OCI-LY7 (cell line): ENCODE measurements at regions not wholly inside any gene's neighbourhood (a gene's known extent, or its start where the extent isn't known, plus 50 kb on each side); places are given as distances from the start of the nearest gene placed in this dataset.

Experiments
- BruUV-seq: library from RNA; stranded (reverse); fragments of 400-500 nt; replicated peaks from 2 replicates; lab custom pipeline; 2021; lab: Mats Ljungman, UMichigan
- CTCF ChIA-PET: fragments of 300-600 bp; sonication (Branson Sonifier 250); formaldehyde crosslinking; loops from one replicate; lab custom pipeline; 2022; ENCODE audit warnings: antibody characterized with exemption; ENCODE audit not compliant: unreplicated experiment; lab: Charles Lee
- POLR2A ChIA-PET: fragments of 300-600 bp; sonication (Branson Sonifier 250); formaldehyde crosslinking; loops from one replicate; lab custom pipeline; 2022; ENCODE audit warnings: antibody characterized with exemption; lab: Charles Lee
- DNase-seq: peaks from one replicate; pipeline ENCODE4 v3.0.0-alpha.2; 2015; ENCODE audit warnings: low spot score
- H2AFZ ChIP-seq: fragments of 200-600 bp; sonication (generic), shearing (Covaris generic); 2 replicates; pipeline ENCODE4 v1.6.1; 2014; ENCODE audit warnings: mild to moderate bottlenecking, antibody characterized with exemption, low read length, moderate library complexity
- H3K27ac ChIP-seq: fragments of 200-600 bp; sonication (generic); 2 replicates; pipeline ENCODE4 v1.5.1; 2014; ENCODE audit warnings: mixed run types, low read depth, mild to moderate bottlenecking, moderate library complexity, low read length, inconsistent platforms; ENCODE audit not compliant: poor library complexity, severe bottlenecking
- H3K36me3 ChIP-seq: fragments of 200-600 bp; sonication (generic); 2 replicates; pipeline ENCODE4 v1.6.1; 2014; ENCODE audit warnings: mild to moderate bottlenecking, antibody characterized with exemption, low read length, moderate library complexity, mixed read lengths; ENCODE audit not compliant: insufficient read depth
- H3K4me1 ChIP-seq: fragments of 200-600 bp; sonication (generic); 2 replicates; pipeline ENCODE4 v1.5.1; 2014; ENCODE audit warnings: mild to moderate bottlenecking, low read length; ENCODE audit not compliant: insufficient read depth, poor library complexity, severe bottlenecking
- H3K4me2 ChIP-seq: fragments of 200-600 bp; sonication (generic); 2 replicates; pipeline ENCODE4 v1.6.1; 2014; ENCODE audit warnings: mild to moderate bottlenecking, low read length
- H3K4me3 ChIP-seq: fragments of 200-600 bp; sonication (generic); 2 replicates; pipeline ENCODE4 v1.5.1; 2014; ENCODE audit warnings: mild to moderate bottlenecking, low read depth, low read length; ENCODE audit not compliant: poor library complexity, severe bottlenecking
- H3K79me2 ChIP-seq: fragments of 200-600 bp; sonication (generic); 2 replicates; pipeline ENCODE4 v1.6.1; 2016; ENCODE audit warnings: low read depth, mild to moderate bottlenecking, low read length, moderate library complexity, mixed read lengths; ENCODE audit not compliant: insufficient read depth
- H3K9me2 ChIP-seq: fragments of 200-600 bp; sonication (generic); 2 replicates; pipeline ENCODE4 v1.6.1; 2016; ENCODE audit warnings: mild to moderate bottlenecking, low read length, mixed read lengths; ENCODE audit not compliant: insufficient read depth
- H3K9me3 ChIP-seq: fragments of 200-600 bp; sonication (generic); 2 replicates; pipeline ENCODE4 v1.6.1; 2014; ENCODE audit warnings: mild to moderate bottlenecking, mixed run types, low read length, mixed read lengths
- H4K20me1 ChIP-seq: fragments of 200-600 bp; sonication (generic); 2 replicates; pipeline ENCODE4 v1.6.1; 2014; ENCODE audit warnings: mild to moderate bottlenecking, antibody characterized with exemption, low read length, moderate library complexity, mixed read lengths; ENCODE audit not compliant: insufficient read depth
- EZH2phosphoT487 ChIP-seq: fragments of 200-600 bp; sonication (generic); IDR thresholded peaks from 2 replicates; pipeline ENCODE4 v1.6.1; 2018; ENCODE audit warnings: low read depth, borderline replicate concordance, mild to moderate bottlenecking, mixed run types, antibody characterized with exemption, low read length, moderate library complexity, mixed read lengths
- intact Hi-C: fragments of 100-400 bp; cut with micrococcal nuclease; formaldehyde crosslinking; loops from one replicate; pipeline ENCODE4 v1.10.0; 2022; ENCODE audit not compliant: unreplicated experiment
- TF ChIP-seq, protein P1 (sequence below): fragments of 200-600 bp; sonication (generic); conservative IDR thresholded peaks from 2 replicates; pipeline ENCODE4 v1.5.1; 2014; ENCODE audit warnings: mild to moderate bottlenecking, antibody characterized with exemption, low read length, moderate library complexity, mixed read lengths

GRCh38 chr3:148054999-148055398, 642.7 kb upstream of the AGTR1 start:
- no peaks in the 10 kb centered on the region for H3K9me2 ChIP-seq
- H3K4me3 ChIP-seq, result no peak overlapping the region
- no peaks in the 10 kb centered on the region for H3K9me3 ChIP-seq
- no peak overlapping the region for H2AFZ ChIP-seq
- no peaks in the 10 kb centered on the region for H3K36me3 ChIP-seq
- ChIA-PET POLR2A (no interaction called here), CTCF (no interaction called here)
- intact Hi-C loops, result no loop called here
- no peaks in the 10 kb centered on the region for H3K4me1 ChIP-seq
- no peak overlapping the region for H3K27ac ChIP-seq
- no peaks in the 10 kb centered on the region for H3K79me2 ChIP-seq
- BruUV-seq, result no TSS peak
- TF ChIP-seq, protein P1, sequence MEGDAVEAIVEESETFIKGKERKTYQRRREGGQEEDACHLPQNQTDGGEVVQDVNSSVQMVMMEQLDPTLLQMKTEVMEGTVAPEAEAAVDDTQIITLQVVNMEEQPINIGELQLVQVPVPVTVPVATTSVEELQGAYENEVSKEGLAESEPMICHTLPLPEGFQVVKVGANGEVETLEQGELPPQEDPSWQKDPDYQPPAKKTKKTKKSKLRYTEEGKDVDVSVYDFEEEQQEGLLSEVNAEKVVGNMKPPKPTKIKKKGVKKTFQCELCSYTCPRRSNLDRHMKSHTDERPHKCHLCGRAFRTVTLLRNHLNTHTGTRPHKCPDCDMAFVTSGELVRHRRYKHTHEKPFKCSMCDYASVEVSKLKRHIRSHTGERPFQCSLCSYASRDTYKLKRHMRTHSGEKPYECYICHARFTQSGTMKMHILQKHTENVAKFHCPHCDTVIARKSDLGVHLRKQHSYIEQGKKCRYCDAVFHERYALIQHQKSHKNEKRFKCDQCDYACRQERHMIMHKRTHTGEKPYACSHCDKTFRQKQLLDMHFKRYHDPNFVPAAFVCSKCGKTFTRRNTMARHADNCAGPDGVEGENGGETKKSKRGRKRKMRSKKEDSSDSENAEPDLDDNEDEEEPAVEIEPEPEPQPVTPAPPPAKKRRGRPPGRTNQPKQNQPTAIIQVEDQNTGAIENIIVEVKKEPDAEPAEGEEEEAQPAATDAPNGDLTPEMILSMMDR, result no peak
- no peak for TF ChIP-seq EZH2phosphoT487
- DNase-seq, result no peak
- H3K4me2 ChIP-seq, result no peak overlapping the region
- no peaks in the 10 kb centered on the region for H4K20me1 ChIP-seq

DNA sequence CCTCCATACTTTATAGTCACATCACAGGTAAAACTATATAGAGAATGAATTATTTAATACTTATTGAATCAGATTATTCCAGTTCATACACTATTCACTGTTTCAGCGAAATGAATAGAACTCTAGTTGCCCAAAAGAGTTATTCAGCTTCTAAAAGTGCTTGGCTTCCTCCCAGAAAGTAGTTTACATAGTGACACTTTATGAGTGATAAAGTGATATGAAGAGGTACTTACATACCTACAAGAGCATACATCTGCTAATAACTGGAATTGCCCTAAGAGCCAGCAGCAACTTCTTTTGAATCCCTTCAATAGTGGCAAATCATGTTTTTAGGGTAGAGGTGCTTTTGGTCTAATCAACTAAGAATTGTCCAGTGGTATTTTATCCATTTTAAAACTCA, 635.1 kb upstream of the AGTR1 start:
- DNase-seq, result no peak
- POLR2A ChIA-PET, result no interaction called here
- Histone ChIP-seq H3K9me2 (no peaks in the 10 kb centered on the region), H3K4me3 (no peak overlapping the region), H3K4me2 (no peak overlapping the region), H3K4me1 (no peaks in the 10 kb centered on the region), H3K79me2 (no peaks in the 10 kb centered on the region), H3K36me3 (no peaks in the 10 kb centered on the region), H3K9me3 (no peaks in the 10 kb centered on the region), H3K27ac (no peak overlapping the region), H4K20me1 (no peaks in the 10 kb centered on the region), H2AFZ (no peak overlapping the region)
- CTCF ChIA-PET, result no interaction called here
- TF ChIP-seq, protein P1, result no peak
- TF ChIP-seq EZH2phosphoT487, result no peak
- no TSS peak for BruUV-seq
- intact Hi-C loops, result no loop called here

DNA sequence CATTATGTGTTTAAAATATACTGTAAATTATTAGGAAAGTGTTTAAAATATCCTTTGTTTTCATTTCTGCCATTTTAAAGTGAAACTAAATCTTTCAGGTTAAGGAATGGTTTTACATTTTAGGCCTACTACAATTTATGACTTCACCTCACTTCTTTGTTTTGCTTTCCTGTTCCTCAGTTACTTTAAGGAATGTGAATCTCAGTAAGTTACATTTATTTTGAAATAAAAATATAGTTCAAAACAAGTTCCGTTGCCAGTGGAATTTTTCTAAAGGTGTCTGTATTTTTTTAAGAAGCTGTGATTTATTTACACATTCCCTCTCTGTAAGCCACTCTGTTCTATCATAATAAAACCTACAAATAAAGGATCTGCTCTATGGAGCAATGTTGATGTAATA, 630.9 kb upstream of the AGTR1 start:
- Histone ChIP-seq H3K4me3 (no peak overlapping the region), H3K9me3 (no peaks in the 10 kb centered on the region), H2AFZ (no peak overlapping the region), H3K79me2 (no peaks in the 10 kb centered on the region), H4K20me1 (no peaks in the 10 kb centered on the region), H3K36me3 (no peaks in the 10 kb centered on the region), H3K4me1 (no peaks in the 10 kb centered on the region), H3K4me2 (no peak overlapping the region), H3K27ac (no peak overlapping the region), H3K9me2 (no peaks in the 10 kb centered on the region; the same call in 1 of the 2 replicates)
- POLR2A ChIA-PET, result interaction anchor here (0.7 kb wide), 1 partner anchor 10 kb away, joined by 4 read pairs; no protein-coding TSS in a partner anchor
- CTCF ChIA-PET, result no interaction called here
- BruUV-seq, result no TSS peak
- intact Hi-C loops, result no loop called here
- no peak for DNase-seq
- no peak for TF ChIP-seq EZH2phosphoT487
- TF ChIP-seq, protein P1, result no peak
